ENCODE measurements at regions not wholly inside any gene's neighbourhood (a gene's known extent, or its start where the extent isn't known, plus 50 kb on each side); places are given as distances from the start of the nearest gene placed in this dataset.

- DNase-seq = no peak
These were observed 57.6 kb upstream of the NEDD9 start for GRCh38 chr6:11290027-11290426.

GRCh38 chr6:11288065-11288464 is 55.6 kb upstream of the NEDD9 start:
- DNase-seq = no peak

DNA sequence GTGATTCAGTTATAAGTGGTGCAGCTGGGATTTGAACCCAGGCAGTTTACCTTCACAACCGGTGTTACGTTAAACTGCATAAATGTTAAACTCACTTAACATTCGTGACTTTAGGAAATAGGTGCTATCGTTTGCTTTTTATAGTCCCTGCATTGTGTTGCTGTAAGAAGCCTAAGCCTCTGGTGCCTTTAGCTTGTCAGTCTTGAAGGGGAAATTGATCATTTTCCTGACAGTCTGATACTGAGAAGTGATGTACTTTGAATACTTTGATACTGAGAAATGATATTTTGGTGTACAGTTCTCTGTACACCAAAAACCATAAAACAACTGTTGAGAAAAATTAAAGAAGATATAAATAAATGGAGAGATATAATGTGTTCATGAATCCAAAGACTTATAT is 52.5 kb upstream of the NEDD9 start:
- no peak for DNase-seq

GRCh38 chr6:11283629-11284028 is 51.2 kb upstream of the NEDD9 start:
- DNase-seq = no peak

DNA sequence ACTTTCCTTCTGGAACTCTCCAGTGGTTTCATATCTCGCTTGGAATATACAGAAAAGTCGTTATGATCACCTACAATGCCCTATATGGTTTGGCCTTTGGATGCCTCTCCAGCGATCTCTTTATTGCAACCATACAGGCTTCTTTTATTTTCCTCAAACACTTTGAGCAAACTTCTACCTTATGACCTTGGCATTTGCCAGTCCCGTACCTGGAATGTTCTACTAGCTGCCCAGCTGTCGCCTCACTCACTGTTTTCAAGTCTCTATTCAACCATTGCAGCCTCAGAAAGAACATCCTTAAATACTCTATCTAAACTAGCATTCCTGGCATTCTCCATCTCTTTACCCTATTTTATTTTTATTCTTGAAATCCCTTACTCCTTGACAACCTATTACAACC is 50.4 kb upstream of the NEDD9 start:
- no peak for DNase-seq
